ENCODE measurements at regions not wholly inside any gene's neighbourhood (a gene's known extent, or its start where the extent isn't known, plus 50 kb on each side); places are given as distances from the start of the nearest gene placed in this dataset.

- Mint-ChIP-seq H3K27me3 (peaks cover 0 to 3% of the 10 kb centered on the region in 2 donors), H3K36me3 (no peaks in the 10 kb centered on the region), H3K27ac (no peak overlapping the region), H3K4me1 (no peaks in the 10 kb centered on the region), H3K9me3 (no peaks in the 10 kb centered on the region), H3K4me3 (no peak overlapping the region)
- WGBS (ENCODE audit: insufficient coverage) = 100% methylated on average over 1 of the region's 2 CpGs
- Histone ChIP-seq H3K4me3 (ENCODE audit: control insufficient read depth in 1 of 2, extremely low read depth in 1 of 2, low read length in 1 of 2) (no peak overlapping the region), H3K4me1 (ENCODE audit: control insufficient read depth in 1 of 2, extremely low read depth in 1 of 2, insufficient read depth in 2 of 2, low read length in 2 of 2) (no peaks in the 10 kb centered on the region), H3K36me3 (ENCODE audit: control insufficient read depth in 2 of 2, extremely low read depth in 1 of 2, insufficient read depth in 1 of 2, low read length in 1 of 2) (no peaks in the 10 kb centered on the region), H3K9me3 (no peaks in the 10 kb centered on the region), H3K27ac (ENCODE audit: low read length) (no peak overlapping the region), H3K27me3 (replicated peaks in 1 of 2; ENCODE audit: control insufficient read depth in 2 of 2, extremely low read depth in 1 of 2, insufficient read depth in 2 of 2, low read length in 1 of 2) (no peaks in the 10 kb centered on the region)
- ATAC-seq (replicated peaks in 1 of 4) = no peak
- DNase-seq = no peak
- ChIA-PET CTCF (no interaction called here), POLR2A (interaction anchor here in 1 of 2 donors (0.5 kb wide), 1 partner anchor 50 kb away, joined by 3 read pairs; no protein-coding TSS in a partner anchor)
These were observed 133.8 kb downstream of the FAM181B start for GRCh38 chr11:82599836-82600235.

GRCh38 chr11:82586581-82586980, 147.1 kb downstream of the FAM181B start:
- H3K4me3 ChIP-seq (ENCODE audit: control insufficient read depth in 1 of 2, extremely low read depth in 1 of 2, low read length in 1 of 2) = no peak overlapping the region
- Mint-ChIP-seq H3K4me3 (no peak overlapping the region), H3K9me3 (peaks cover 4 to 6% (median 5%) of the 10 kb centered on the region in 3 donors), H3K27ac (no peak overlapping the region), H3K27me3 (no peaks in the 10 kb centered on the region), H3K4me1 (no peaks in the 10 kb centered on the region), H3K36me3 (no peaks in the 10 kb centered on the region)
- no peaks in the 10 kb centered on the region for H3K36me3 ChIP-seq (ENCODE audit: control insufficient read depth in 2 of 2, extremely low read depth in 1 of 2, insufficient read depth in 1 of 2, low read length in 1 of 2)
- H3K9me3 ChIP-seq = no peaks in the 10 kb centered on the region
- no CpG with 5 or more reads among the region's 3 CpGs for WGBS (ENCODE audit: insufficient coverage)
- CTCF ChIA-PET = no interaction called here
- H3K27me3 ChIP-seq (replicated peaks in 1 of 2; ENCODE audit: control insufficient read depth in 2 of 2, extremely low read depth in 1 of 2, insufficient read depth in 2 of 2, low read length in 1 of 2) = no peaks in the 10 kb centered on the region
- H3K4me1 ChIP-seq (ENCODE audit: control insufficient read depth in 1 of 2, extremely low read depth in 1 of 2, insufficient read depth in 2 of 2, low read length in 2 of 2) = no peaks in the 10 kb centered on the region
- H3K27ac ChIP-seq (ENCODE audit: low read length) = no peak overlapping the region
- DNase-seq (no peak), ATAC-seq (replicated peaks in 1 of 4) (no peak)
- POLR2A ChIA-PET = no interaction called here

GRCh38 chr11:82577246-82577645, 156.4 kb downstream of the FAM181B start:
- H3K4me1 ChIP-seq (ENCODE audit: control insufficient read depth in 1 of 2, extremely low read depth in 1 of 2, insufficient read depth in 2 of 2, low read length in 2 of 2) = no peaks in the 10 kb centered on the region
- H3K9me3 ChIP-seq = no peaks in the 10 kb centered on the region
- Mint-ChIP-seq H3K27ac (no peak overlapping the region), H3K9me3 (peaks cover 3% of the 10 kb centered on the region in 3 donors), H3K4me3 (no peak overlapping the region), H3K27me3 (no peaks in the 10 kb centered on the region), H3K4me1 (no peaks in the 10 kb centered on the region), H3K36me3 (no peaks in the 10 kb centered on the region)
- no peak for DNase-seq
- H3K27me3 ChIP-seq (replicated peaks in 1 of 2; ENCODE audit: control insufficient read depth in 2 of 2, extremely low read depth in 1 of 2, insufficient read depth in 2 of 2, low read length in 1 of 2) = peaks cover 0 to 5% of the 10 kb centered on the region in 2 experiments
- H3K27ac ChIP-seq (ENCODE audit: low read length) = no peak overlapping the region
- H3K4me3 ChIP-seq (ENCODE audit: control insufficient read depth in 1 of 2, extremely low read depth in 1 of 2, low read length in 1 of 2) = no peak overlapping the region
- WGBS (ENCODE audit: insufficient coverage) = 88% methylated on average over 4 of the region's 5 CpGs
- no peaks in the 10 kb centered on the region for H3K36me3 ChIP-seq (ENCODE audit: control insufficient read depth in 2 of 2, extremely low read depth in 1 of 2, insufficient read depth in 1 of 2, low read length in 1 of 2)
- POLR2A ChIA-PET = no interaction called here
- ATAC-seq (replicated peaks in 1 of 4) = no peak
- CTCF ChIA-PET = no interaction called here

GRCh38 chr11:82560836-82561235, 172.8 kb downstream of the FAM181B start:
- Histone ChIP-seq H3K9me3 (no peaks in the 10 kb centered on the region), H3K4me1 (ENCODE audit: control insufficient read depth in 1 of 2, extremely low read depth in 1 of 2, insufficient read depth in 2 of 2, low read length in 2 of 2) (no peaks in the 10 kb centered on the region), H3K36me3 (ENCODE audit: control insufficient read depth in 2 of 2, extremely low read depth in 1 of 2, insufficient read depth in 1 of 2, low read length in 1 of 2) (no peaks in the 10 kb centered on the region), H3K4me3 (ENCODE audit: control insufficient read depth in 1 of 2, extremely low read depth in 1 of 2, low read length in 1 of 2) (no peak overlapping the region), H3K27me3 (replicated peaks in 1 of 2; ENCODE audit: control insufficient read depth in 2 of 2, extremely low read depth in 1 of 2, insufficient read depth in 2 of 2, low read length in 1 of 2) (no peaks in the 10 kb centered on the region), H3K27ac (ENCODE audit: low read length) (no peak overlapping the region)
- Mint-ChIP-seq H3K36me3 (no peaks in the 10 kb centered on the region), H3K9me3 (peaks cover 0 to 6% (median 0%) of the 10 kb centered on the region in 3 donors), H3K4me3 (no peak overlapping the region), H3K27me3 (peaks cover 0 to 12% of the 10 kb centered on the region in 2 donors), H3K27ac (no peak overlapping the region), H3K4me1 (no peaks in the 10 kb centered on the region)
- 50% methylated on average over 3 of the region's 5 CpGs for WGBS (ENCODE audit: insufficient coverage)
- DNase-seq (no peak), ATAC-seq (replicated peaks in 1 of 4) (no peak)
- CTCF ChIA-PET = interaction anchor here in 1 of 2 donors (0.5 kb wide), 1 partner anchor 137 kb away, joined by 3 read pairs; no protein-coding TSS in a partner anchor
- POLR2A ChIA-PET = no interaction called here

GRCh38 chr11:82559609-82560008, 174.1 kb downstream of the FAM181B start:
- CTCF ChIA-PET = no interaction called here

GRCh38 chr11:82557274-82557673, 176.4 kb downstream of the FAM181B start:
- Histone ChIP-seq H3K9me3 (no peaks in the 10 kb centered on the region), H3K4me1 (ENCODE audit: control insufficient read depth in 1 of 2, extremely low read depth in 1 of 2, insufficient read depth in 2 of 2, low read length in 2 of 2) (no peaks in the 10 kb centered on the region), H3K36me3 (ENCODE audit: control insufficient read depth in 2 of 2, extremely low read depth in 1 of 2, insufficient read depth in 1 of 2, low read length in 1 of 2) (no peaks in the 10 kb centered on the region), H3K27ac (ENCODE audit: low read length) (no peak overlapping the region), H3K4me3 (ENCODE audit: control insufficient read depth in 1 of 2, extremely low read depth in 1 of 2, low read length in 1 of 2) (no peak overlapping the region), H3K27me3 (replicated peaks in 1 of 2; ENCODE audit: control insufficient read depth in 2 of 2, extremely low read depth in 1 of 2, insufficient read depth in 2 of 2, low read length in 1 of 2) (no peaks in the 10 kb centered on the region)
- DNase-seq = peak in 1 of 35 experiments; percentile 5
- Mint-ChIP-seq H3K27ac (no peak overlapping the region), H3K27me3 (peaks cover 0 to 12% of the 10 kb centered on the region in 2 donors), H3K4me1 (no peaks in the 10 kb centered on the region), H3K4me3 (no peak overlapping the region), H3K36me3 (no peaks in the 10 kb centered on the region), H3K9me3 (peaks cover 0 to 6% (median 0%) of the 10 kb centered on the region in 3 donors)
- POLR2A ChIA-PET = no interaction called here
- WGBS (ENCODE audit: insufficient coverage) = 44% methylated on average over 4 of the region's 4 CpGs
- CTCF ChIA-PET = interaction anchor here in 1 of 2 donors (0.5 kb wide), 1 partner anchor 64 kb away, joined by 3 read pairs; no protein-coding TSS in a partner anchor
- no peak for ATAC-seq (replicated peaks in 1 of 4)

More at GRCh38 chr11:82559609-82560008, 174.1 kb downstream of the FAM181B start:
- Histone ChIP-seq H3K9me3 (no peaks in the 10 kb centered on the region), H3K27ac (ENCODE audit: low read length) (no peak overlapping the region), H3K4me1 (ENCODE audit: control insufficient read depth in 1 of 2, extremely low read depth in 1 of 2, insufficient read depth in 2 of 2, low read length in 2 of 2) (no peaks in the 10 kb centered on the region), H3K27me3 (replicated peaks in 1 of 2; ENCODE audit: control insufficient read depth in 2 of 2, extremely low read depth in 1 of 2, insufficient read depth in 2 of 2, low read length in 1 of 2) (no peaks in the 10 kb centered on the region), H3K4me3 (ENCODE audit: control insufficient read depth in 1 of 2, extremely low read depth in 1 of 2, low read length in 1 of 2) (no peak overlapping the region), H3K36me3 (ENCODE audit: control insufficient read depth in 2 of 2, extremely low read depth in 1 of 2, insufficient read depth in 1 of 2, low read length in 1 of 2) (no peaks in the 10 kb centered on the region)
- POLR2A ChIA-PET = no interaction called here
- 50% methylated on average over 2 of the region's 2 CpGs for WGBS (ENCODE audit: insufficient coverage)
- DNase-seq (no peak), ATAC-seq (replicated peaks in 1 of 4) (no peak)
- no peak overlapping the region for H3K27ac Mint-ChIP-seq
- no peak overlapping the region for H3K4me3 Mint-ChIP-seq
- H3K36me3 Mint-ChIP-seq = no peaks in the 10 kb centered on the region
- peaks cover 0 to 12% of the 10 kb centered on the region in 2 donors for H3K27me3 Mint-ChIP-seq
- peaks cover 0 to 6% (median 0%) of the 10 kb centered on the region in 3 donors for H3K9me3 Mint-ChIP-seq
- H3K4me1 Mint-ChIP-seq = no peaks in the 10 kb centered on the region

GRCh38 chr11:82556210-82556609, 177.5 kb downstream of the FAM181B start:
- POLR2A ChIA-PET = no interaction called here
- Mint-ChIP-seq H3K27ac (no peak overlapping the region), H3K4me1 (no peaks in the 10 kb centered on the region)

More at GRCh38 chr11:82556210-82556609, 177.5 kb downstream of the FAM181B start:
- Histone ChIP-seq H3K36me3 (ENCODE audit: control insufficient read depth in 2 of 2, extremely low read depth in 1 of 2, insufficient read depth in 1 of 2, low read length in 1 of 2) (no peaks in the 10 kb centered on the region), H3K4me1 (ENCODE audit: control insufficient read depth in 1 of 2, extremely low read depth in 1 of 2, insufficient read depth in 2 of 2, low read length in 2 of 2) (no peaks in the 10 kb centered on the region), H3K9me3 (no peaks in the 10 kb centered on the region), H3K27me3 (replicated peaks in 1 of 2; ENCODE audit: control insufficient read depth in 2 of 2, extremely low read depth in 1 of 2, insufficient read depth in 2 of 2, low read length in 1 of 2) (no peaks in the 10 kb centered on the region), H3K27ac (ENCODE audit: low read length) (no peak overlapping the region), H3K4me3 (ENCODE audit: control insufficient read depth in 1 of 2, extremely low read depth in 1 of 2, low read length in 1 of 2) (no peak overlapping the region)
- CTCF ChIA-PET = no interaction called here
- DNase-seq (no peak), ATAC-seq (replicated peaks in 1 of 4) (no peak)
- Mint-ChIP-seq H3K36me3 (no peaks in the 10 kb centered on the region), H3K27me3 (peaks cover 0 to 9% of the 10 kb centered on the region in 2 donors), H3K9me3 (peaks cover 0 to 3% (median 2%) of the 10 kb centered on the region in 3 donors), H3K4me3 (no peak overlapping the region)
